ENCODE measurements at regions not wholly inside any gene's neighbourhood (a gene's known extent, or its start where the extent isn't known, plus 50 kb on each side); places are given as distances from the start of the nearest gene placed in this dataset.

GRCh38 chr5:3694819-3695218 is 99.2 kb downstream of the IRX1 start:
- no peak for TF ChIP-seq CTCF (IDR thresholded peaks at IDR 0.05)
- TF ChIP-seq EP300 (IDR thresholded peaks at IDR 0.05): no peak
- TF ChIP-seq POLR2A (IDR thresholded peaks at IDR 0.05): no peak

All from ovary (tissue), 3 donors.